ENCODE measurements at regions not wholly inside any gene's neighbourhood (a gene's known extent, or its start where the extent isn't known, plus 50 kb on each side); places are given as distances from the start of the nearest gene placed in this dataset.

- FAIRE-seq (no peak), DNase-seq (ENCODE audit: insufficient read length, low spot score) (no peak)
- no peak for TF ChIP-seq CTCF (IDR thresholded peaks at IDR 0.05; ENCODE audit: insufficient read depth, missing control alignments)
Measured at GRCh38 chr7:156234192-156234591, 406.4 kb upstream of the RNF32 start.

GRCh38 chr7:156232931-156233705, 407.5 kb upstream of the RNF32 start:
- FAIRE-seq (no peak), DNase-seq (ENCODE audit: insufficient read length, low spot score) (no peak)
- TF ChIP-seq CTCF (IDR thresholded peaks at IDR 0.05; ENCODE audit: insufficient read depth, missing control alignments), result no peak

GRCh38 chr7:156230576-156230975, 410.0 kb upstream of the RNF32 start:
- FAIRE-seq (no peak), DNase-seq (ENCODE audit: insufficient read length, low spot score) (no peak)
- TF ChIP-seq CTCF (IDR thresholded peaks at IDR 0.05; ENCODE audit: insufficient read depth, missing control alignments), result no peak

- TF ChIP-seq CTCF (IDR thresholded peaks at IDR 0.05; ENCODE audit: insufficient read depth, missing control alignments), result no peak
- FAIRE-seq, result no peak
- no peak for DNase-seq (ENCODE audit: insufficient read length, low spot score)
Measured at GRCh38 chr7:156224833-156225225, 412.6 kb upstream of the SHH start.

- no peak for TF ChIP-seq CTCF (IDR thresholded peaks at IDR 0.05; ENCODE audit: insufficient read depth, missing control alignments)
- FAIRE-seq (no peak), DNase-seq (ENCODE audit: insufficient read length, low spot score) (no peak)
Measured at GRCh38 chr7:156223935-156224832, 411.9 kb upstream of the SHH start.

- FAIRE-seq (no peak), DNase-seq (ENCODE audit: insufficient read length, low spot score) (no peak)
- no peak for TF ChIP-seq CTCF (IDR thresholded peaks at IDR 0.05; ENCODE audit: insufficient read depth, missing control alignments)
Measured at GRCh38 chr7:156222611-156223010, 410.3 kb upstream of the SHH start.

Measured in D721Med (cell line).